GM12875 (cell line): ENCODE measurements at regions not wholly inside any gene's neighbourhood (a gene's known extent, or its start where the extent isn't known, plus 50 kb on each side); places are given as distances from the start of the nearest gene placed in this dataset.
"Not testable (repeated sequence)": the region's sequence is repeated elsewhere in the genome, so short reads cannot be mapped to it uniquely, and the experiment has no call there.

Experiments
- H3K4me3 ChIP-seq: one replicate; pipeline ENCODE4 v1.5.1; 2011; ENCODE audit warnings: low read depth, low read length, control low read depth
- TF ChIP-seq, protein P1 (sequence below): IDR thresholded peaks from 2 replicates; pipeline ENCODE4 v1.5.1; 2011; ENCODE audit warnings: low read depth, mild to moderate bottlenecking, control low read depth, inconsistent platforms, low read length, moderate library complexity, borderline replicate concordance; ENCODE audit not compliant: insufficient read depth

- TF ChIP-seq, protein P1, sequence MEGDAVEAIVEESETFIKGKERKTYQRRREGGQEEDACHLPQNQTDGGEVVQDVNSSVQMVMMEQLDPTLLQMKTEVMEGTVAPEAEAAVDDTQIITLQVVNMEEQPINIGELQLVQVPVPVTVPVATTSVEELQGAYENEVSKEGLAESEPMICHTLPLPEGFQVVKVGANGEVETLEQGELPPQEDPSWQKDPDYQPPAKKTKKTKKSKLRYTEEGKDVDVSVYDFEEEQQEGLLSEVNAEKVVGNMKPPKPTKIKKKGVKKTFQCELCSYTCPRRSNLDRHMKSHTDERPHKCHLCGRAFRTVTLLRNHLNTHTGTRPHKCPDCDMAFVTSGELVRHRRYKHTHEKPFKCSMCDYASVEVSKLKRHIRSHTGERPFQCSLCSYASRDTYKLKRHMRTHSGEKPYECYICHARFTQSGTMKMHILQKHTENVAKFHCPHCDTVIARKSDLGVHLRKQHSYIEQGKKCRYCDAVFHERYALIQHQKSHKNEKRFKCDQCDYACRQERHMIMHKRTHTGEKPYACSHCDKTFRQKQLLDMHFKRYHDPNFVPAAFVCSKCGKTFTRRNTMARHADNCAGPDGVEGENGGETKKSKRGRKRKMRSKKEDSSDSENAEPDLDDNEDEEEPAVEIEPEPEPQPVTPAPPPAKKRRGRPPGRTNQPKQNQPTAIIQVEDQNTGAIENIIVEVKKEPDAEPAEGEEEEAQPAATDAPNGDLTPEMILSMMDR: no peak
- H3K4me3 ChIP-seq: no peak overlapping the region
Measured at GRCh38 chr12:131641315-131641714, 69.6 kb upstream of the SFSWAP start.

- TF ChIP-seq, protein P1: no peak
- H3K4me3 ChIP-seq: no peak overlapping the region
Measured at GRCh38 chr12:131642101-131642540, 68.8 kb upstream of the SFSWAP start.

DNA sequence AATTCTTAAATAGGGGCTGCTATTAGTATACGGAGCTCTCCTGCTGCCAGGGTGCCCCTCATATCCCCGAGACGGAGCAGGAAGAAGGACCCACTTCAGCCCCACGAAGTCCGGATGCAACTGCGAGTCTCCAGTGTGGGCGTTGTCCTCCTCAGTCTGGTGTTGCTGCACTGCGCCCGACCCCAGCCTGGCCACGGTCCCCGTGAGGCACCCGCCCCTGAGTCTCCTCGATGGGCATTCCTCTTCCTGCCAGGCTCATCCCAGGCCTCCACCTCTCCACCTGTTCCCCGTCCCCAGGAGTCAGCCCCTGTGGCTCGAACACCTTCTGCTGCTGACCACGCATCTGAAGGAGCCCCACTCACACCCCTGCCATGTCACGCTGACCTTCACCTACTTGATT, 68.1 kb upstream of the SFSWAP start:
- TF ChIP-seq, protein P1: no peak
- H3K4me3 ChIP-seq: no peak overlapping the region

- TF ChIP-seq, protein P1: no peak
- H3K4me3 ChIP-seq: no peak overlapping the region
Measured at GRCh38 chr12:131643631-131644452, 67.0 kb upstream of the SFSWAP start.

- TF ChIP-seq, protein P1: no peak
- H3K4me3 ChIP-seq: no peak overlapping the region
Measured at GRCh38 chr12:131644481-131644880, 66.4 kb upstream of the SFSWAP start.

DNA sequence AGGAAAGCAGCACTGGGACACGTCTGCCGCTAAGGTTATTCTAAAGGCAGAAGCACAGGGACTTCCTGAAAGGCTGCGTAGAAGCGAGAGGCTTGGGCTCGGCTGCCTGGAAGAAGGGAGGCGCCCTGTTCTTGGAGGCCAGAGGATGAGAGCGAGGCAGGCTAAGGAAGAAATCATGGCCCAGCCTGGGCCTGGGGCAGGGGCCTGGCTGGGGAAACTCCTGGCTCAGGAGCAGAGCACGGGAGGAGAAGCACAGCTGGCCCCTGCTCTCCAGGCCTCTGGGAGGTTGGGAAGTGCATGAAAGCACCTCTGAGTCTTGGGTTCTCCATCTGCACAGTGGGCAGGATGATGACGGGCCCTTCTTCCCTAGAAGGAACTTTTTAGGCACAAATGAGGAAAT, 66.0 kb upstream of the SFSWAP start:
- not testable (repeated sequence) for H3K4me3 ChIP-seq

DNA sequence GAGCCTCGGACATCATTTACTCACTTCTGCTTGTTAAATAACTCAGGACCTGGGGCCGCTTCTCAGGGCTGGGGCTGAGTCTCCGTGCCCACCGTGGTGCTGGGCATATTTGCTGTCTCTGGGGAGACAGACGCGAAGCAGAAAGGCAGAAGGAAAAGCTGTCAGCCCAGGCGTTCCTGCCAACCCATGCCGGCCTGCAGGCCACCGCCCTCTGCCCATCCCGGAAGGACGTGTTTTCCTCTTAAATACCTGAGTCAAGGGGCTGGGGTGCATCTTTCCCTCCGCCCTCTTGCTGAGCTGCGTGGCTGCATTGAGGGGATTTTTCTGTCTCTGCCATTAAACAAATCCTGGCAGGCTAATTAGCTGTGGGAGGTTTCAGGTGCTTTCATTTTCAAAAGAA, 65.3 kb upstream of the SFSWAP start:
- not testable (repeated sequence) for H3K4me3 ChIP-seq

DNA sequence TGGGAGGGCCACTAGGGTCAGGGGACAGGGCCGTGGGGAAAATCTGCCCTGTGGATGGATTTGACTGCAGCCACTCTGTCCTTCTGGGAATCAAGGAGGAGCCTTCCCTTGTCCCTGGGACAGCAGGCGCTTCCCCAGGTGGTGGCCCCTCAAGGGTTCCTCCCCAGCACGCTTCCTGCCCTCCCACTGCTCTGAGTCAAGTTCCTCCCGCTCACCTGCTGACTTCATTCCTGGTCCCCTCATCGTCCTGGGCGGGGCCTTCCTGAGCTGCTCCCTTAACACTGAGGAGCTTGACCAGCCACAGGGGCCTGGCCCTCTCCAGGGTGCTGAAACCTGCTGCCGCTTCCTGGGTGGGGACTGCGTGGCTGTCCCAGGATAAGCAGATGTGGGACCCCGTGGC, 64.4 kb upstream of the SFSWAP start:
- not testable (repeated sequence) for H3K4me3 ChIP-seq

- TF ChIP-seq, protein P1: no peak
- H3K4me3 ChIP-seq: no peak overlapping the region
Measured at GRCh38 chr12:131647667-131648066, 63.2 kb upstream of the SFSWAP start.

GRCh38 chr12:131655469-131656174, 55.3 kb upstream of the SFSWAP start:
- H3K4me3 ChIP-seq: not testable (repeated sequence)

DNA sequence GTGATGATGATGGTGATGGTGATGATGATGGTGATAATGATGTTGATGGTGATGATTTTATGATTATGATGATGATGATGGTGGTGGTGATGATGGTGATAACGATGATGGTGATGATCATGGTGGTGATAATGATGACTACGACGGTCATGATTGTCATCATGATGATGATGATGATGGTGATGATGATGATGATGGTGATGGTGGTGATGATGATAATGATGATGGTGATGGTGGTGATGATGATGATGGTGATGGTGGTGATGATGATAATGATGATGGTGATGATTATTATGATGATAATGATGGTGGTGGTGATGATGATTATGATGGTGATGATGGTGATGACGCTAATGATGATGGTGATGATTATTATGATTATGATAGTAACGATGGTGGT, 54.1 kb upstream of the SFSWAP start:
- not testable (repeated sequence) for H3K4me3 ChIP-seq

GRCh38 chr12:131658605-131659004, 52.3 kb upstream of the SFSWAP start:
- not testable (repeated sequence) for H3K4me3 ChIP-seq
